GM12873 (cell line): ENCODE measurements at regions not wholly inside any gene's neighbourhood (a gene's known extent, or its start where the extent isn't known, plus 50 kb on each side); places are given as distances from the start of the nearest gene placed in this dataset.

Experiments
- CTCF ChIP-seq: IDR thresholded peaks from 2 replicates; pipeline ENCODE4 v1.5.1; 2012; ENCODE audit warnings: low read depth, mild to moderate bottlenecking, moderate library complexity, low read length, control low read depth; ENCODE audit not compliant: insufficient read depth; ENCODE audit errors: missing control alignments

DNA sequence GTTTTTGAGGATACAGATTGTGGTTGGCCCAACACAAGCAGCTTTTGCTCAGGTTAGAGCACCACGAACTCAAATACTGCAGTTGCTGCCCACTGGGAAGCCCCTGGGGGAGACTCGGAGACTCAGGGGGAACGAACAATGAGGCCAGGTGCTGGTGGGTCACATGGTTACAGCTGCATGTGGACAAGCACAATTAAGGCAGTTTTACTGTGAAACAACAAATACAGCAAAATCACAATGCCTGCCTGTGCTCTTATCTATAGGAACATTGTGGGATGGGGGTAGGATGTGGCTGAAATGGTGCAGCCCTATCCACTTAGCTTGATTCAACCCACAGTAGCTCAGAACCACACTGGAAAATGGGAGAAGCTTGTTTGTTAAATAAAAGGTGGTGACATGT is 119.7 kb upstream of the SPATA13 start:
- no peak for TF ChIP-seq CTCF

DNA sequence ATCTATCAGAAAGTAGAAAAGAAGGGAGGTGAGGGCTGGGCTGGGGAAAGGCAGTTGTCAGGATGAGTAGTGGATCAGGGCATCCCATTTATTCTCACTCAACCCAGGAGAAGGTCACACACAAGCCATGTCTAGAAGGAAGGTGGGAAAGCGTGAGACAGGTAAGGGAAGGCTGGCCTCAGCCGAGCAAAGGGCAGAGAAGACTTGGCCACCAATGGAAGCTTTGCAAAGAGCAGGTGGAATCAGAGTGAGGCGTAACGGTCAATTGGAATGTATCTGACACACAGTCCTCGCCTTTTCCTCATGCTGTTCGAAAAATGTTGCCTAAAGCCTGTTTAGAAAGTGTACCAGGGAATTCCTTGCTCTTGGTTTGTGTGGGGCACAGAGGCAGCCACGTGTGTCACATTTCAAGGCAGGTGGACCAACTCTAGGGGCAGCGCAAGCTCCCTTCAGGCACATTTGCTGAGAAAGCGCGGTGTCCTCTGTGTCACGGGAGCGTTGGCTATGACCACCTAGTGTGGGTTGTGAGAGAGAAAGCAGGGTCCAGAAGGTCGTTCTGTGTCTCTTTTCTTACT is 118.8 kb upstream of the SPATA13 start:
- TF ChIP-seq CTCF, result no peak

- no peak for TF ChIP-seq CTCF
Measured at GRCh38 chr13:24042710-24043440, 117.6 kb upstream of the SPATA13 start.

DNA sequence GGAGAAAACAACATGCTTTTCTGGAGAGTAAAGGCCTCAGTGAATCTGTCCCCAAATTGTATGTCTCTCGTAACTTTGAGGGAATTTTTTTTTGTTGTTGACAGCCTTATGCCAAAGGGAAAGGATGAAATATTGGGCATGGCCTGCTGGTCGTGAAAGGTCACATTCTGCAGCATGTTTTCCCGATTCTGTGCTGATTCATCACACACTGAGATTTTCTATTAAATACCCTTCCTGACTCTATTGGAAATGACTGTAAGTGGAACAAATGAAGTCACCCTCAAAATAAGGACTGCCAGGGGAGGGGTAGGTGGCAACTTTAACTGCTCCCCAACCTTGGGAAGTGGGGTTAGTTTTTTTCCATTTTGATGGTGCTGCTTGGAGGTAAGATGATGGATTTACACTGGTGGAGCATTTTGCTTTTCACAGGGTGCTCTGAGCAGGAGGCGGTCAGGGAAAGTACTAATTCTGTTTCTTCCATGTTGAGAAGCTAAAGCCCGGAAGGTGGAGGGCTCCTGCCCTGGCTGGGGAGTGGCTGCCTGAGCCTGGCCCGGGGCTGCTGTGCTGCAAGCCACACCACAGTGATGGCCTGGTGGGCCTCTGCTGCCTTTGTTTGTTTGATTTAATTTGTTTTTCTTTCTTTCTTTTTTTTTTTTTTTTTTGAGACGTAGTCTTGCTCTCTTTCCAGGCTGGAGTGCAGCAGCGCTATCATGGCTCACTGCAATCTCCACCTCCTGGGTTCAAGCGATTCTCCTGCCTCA is 116.8 kb upstream of the SPATA13 start:
- TF ChIP-seq CTCF, result no peak

DNA sequence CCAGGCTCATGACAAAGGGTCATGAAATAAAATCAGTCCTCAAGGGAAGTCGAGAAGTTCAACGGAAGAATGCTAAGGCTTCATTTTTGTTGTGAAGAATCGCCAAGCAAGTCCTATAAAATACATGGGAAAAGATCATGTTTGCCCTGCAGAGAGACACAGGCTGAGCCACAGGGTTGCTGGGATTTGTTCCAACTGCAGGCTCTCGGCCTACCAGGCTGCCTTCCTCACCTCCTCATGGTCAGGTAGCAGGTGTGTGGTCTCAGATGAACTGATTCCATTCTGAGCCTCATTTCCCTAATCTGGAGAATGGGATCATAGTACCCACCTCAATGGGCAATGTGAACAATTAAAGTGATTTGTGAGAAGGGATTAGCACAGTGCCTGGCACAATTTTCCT is 114.9 kb upstream of the SPATA13 start:
- no peak for TF ChIP-seq CTCF

- no peak for TF ChIP-seq CTCF
Measured at GRCh38 chr13:24050292-24050711, 110.2 kb upstream of the SPATA13 start.
